GM23338 (cell line): ENCODE measurements at regions not wholly inside any gene's neighbourhood (a gene's known extent, or its start where the extent isn't known, plus 50 kb on each side); places are given as distances from the start of the nearest gene placed in this dataset.

ENCODE experiments used
- CTCF ChIP-seq, 2 experiments: fragments of 200-600 bp in 1 of 2; sonication (generic) in 1 of 2; conservative IDR thresholded peaks; 2 replicates each; pipeline versions ENCODE4 v1.5.1 to v1.6.1; 2016 to 2017; ENCODE audit warnings: antibody characterized with exemption in 2 of 2, low read depth in 2 of 2, mild to moderate bottlenecking in 2 of 2, moderate library complexity in 1 of 2
- EZH2 ChIP-seq: fragments of 200-600 bp; sonication (generic); IDR thresholded peaks from one replicate; pipeline ENCODE4 v1.8.0; 2017; ENCODE audit warnings: antibody characterized with exemption, mild to moderate bottlenecking, low read depth; ENCODE audit not compliant: unreplicated experiment
- EZH2phosphoT487 ChIP-seq: fragments of 200-600 bp; sonication (generic); IDR thresholded peaks from one replicate; pipeline ENCODE4 v1.8.1; 2018; ENCODE audit warnings: antibody characterized with exemption; ENCODE audit not compliant: unreplicated experiment
- JUNB ChIP-seq: IDR thresholded peaks from one replicate; pipeline ENCODE4 v1.6.1; 2016; ENCODE audit warnings: antibody characterized with exemption; ENCODE audit not compliant: unreplicated experiment
- POLR2AphosphoS5 ChIP-seq: IDR thresholded peaks from 2 replicates; pipeline ENCODE4 v1.6.1; 2016; ENCODE audit warnings: antibody characterized with exemption, low read depth
- REST ChIP-seq: IDR thresholded peaks from one replicate; pipeline ENCODE4 v1.6.1; 2018; ENCODE audit warnings: antibody characterized with exemption; ENCODE audit not compliant: unreplicated experiment

- TF ChIP-seq CTCF (conservative IDR thresholded peaks at IDR 0.05; ENCODE audit: low read depth in 2 of 2) (no peak), JUNB (no peak), EZH2 (no peak), REST (no peak), POLR2AphosphoS5 (no peak), EZH2phosphoT487 (no peak)
Measured at GRCh38 chr10:118465300-118465874, 123.3 kb upstream of the FAM204A start.
